IPS-20b (cell line): ENCODE measurements at regions not wholly inside any gene's neighbourhood (a gene's known extent, or its start where the extent isn't known, plus 50 kb on each side); places are given as distances from the start of the nearest gene placed in this dataset.

ENCODE experiments used
- H3K27ac ChIP-seq: one replicate; pipeline ENCODE4 v1.5.1; 2013; ENCODE audit warnings: low read length
- H3K27me3 ChIP-seq: 2 replicates; pipeline ENCODE4 v1.6.1; 2013; ENCODE audit warnings: mild to moderate bottlenecking, low read length, inconsistent platforms; ENCODE audit not compliant: insufficient read depth
- H3K36me3 ChIP-seq: 2 replicates; pipeline ENCODE4 v1.6.1; 2013; ENCODE audit warnings: low read depth, mild to moderate bottlenecking, inconsistent platforms, low read length, moderate library complexity; ENCODE audit not compliant: insufficient read depth
- H3K4me1 ChIP-seq: 2 replicates; pipeline ENCODE4 v1.6.1; 2013; ENCODE audit warnings: mild to moderate bottlenecking, control low read depth, inconsistent platforms, low read length, moderate library complexity; ENCODE audit not compliant: insufficient read depth
- H3K4me3 ChIP-seq: 2 replicates; pipeline ENCODE4 v1.5.1; 2013; ENCODE audit warnings: mild to moderate bottlenecking, low read length, inconsistent platforms
- H3K9ac ChIP-seq: 2 replicates; pipeline ENCODE4 v1.6.1; 2013; ENCODE audit warnings: low read depth, mild to moderate bottlenecking, inconsistent platforms, low read length, moderate library complexity
- H3K9me3 ChIP-seq: 2 replicates; pipeline ENCODE4 v1.6.1; 2013; ENCODE audit warnings: mild to moderate bottlenecking, low read depth, low read length, inconsistent platforms; ENCODE audit not compliant: insufficient read depth

DNA sequence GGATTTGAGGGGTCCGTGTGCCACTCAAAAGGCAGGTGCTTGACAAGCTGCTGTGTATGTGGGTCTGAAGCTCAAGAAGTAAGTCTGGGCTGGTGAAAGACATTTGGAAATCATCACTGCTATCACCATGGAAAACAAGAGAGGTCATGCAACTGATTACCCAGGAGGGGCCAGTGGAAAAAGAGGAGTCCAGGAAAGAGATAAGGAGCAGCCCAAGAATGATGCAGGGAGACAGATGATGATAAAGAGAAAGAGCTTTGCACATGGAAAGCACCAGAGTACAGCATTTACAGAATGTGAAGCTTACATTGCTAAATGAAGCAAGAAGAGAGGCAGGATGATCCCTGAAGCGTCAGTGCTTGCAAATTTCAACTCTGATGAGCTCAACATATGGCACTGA, 203.2 kb downstream of the SETD4 start:
- Histone ChIP-seq H3K9me3 (no peaks in the 10 kb centered on the region), H3K27ac (no peak overlapping the region), H3K4me1 (no peaks in the 10 kb centered on the region), H3K9ac (no peak overlapping the region), H3K27me3 (no peaks in the 10 kb centered on the region), H3K36me3 (no peaks in the 10 kb centered on the region), H3K4me3 (no peak overlapping the region)

DNA sequence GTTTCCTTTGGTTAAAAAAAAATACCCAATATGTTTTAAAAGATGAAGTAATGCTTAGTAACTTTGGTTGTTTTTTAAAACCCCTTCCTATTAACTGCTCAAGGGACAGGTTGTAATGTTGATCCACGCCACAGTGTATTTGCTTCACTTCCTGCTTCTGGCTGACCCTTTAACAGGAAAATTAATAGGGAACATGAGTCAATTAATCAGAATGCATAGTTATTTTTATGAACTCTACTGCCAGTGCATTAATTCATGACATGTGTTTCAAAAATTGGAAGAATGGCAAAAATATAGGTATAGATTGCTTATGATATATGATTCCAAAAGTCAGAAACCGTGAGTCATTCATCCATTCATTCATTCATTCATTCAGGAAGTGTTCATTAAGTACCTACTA, 204.8 kb downstream of the SETD4 start:
- no peak overlapping the region for H3K27ac ChIP-seq
- no peaks in the 10 kb centered on the region for H3K9me3 ChIP-seq
- H3K4me1 ChIP-seq: no peaks in the 10 kb centered on the region
- H3K4me3 ChIP-seq: no peak overlapping the region
- H3K9ac ChIP-seq: no peak overlapping the region
- no peaks in the 10 kb centered on the region for H3K27me3 ChIP-seq
- H3K36me3 ChIP-seq: no peaks in the 10 kb centered on the region

DNA sequence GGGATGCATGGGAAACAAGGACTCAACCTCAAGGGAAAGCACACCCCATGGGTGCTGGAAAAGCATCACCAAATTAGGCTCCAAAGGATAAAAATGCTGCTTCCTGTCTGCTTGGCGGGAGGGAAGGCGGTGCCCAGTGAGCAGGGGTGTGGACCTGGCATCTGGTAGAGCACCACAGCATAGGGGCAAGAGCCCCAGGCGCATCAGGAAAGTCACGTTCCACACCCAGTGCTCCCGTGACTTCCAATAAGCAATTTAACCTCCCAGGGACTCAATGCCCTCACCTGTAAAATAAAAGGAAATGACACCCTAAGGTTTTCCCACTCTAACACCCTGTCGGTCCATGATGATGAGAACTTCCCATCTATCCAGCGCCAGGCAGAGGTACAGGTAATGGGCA, 206.0 kb downstream of the SETD4 start:
- H3K27me3 ChIP-seq: no peaks in the 10 kb centered on the region
- H3K4me3 ChIP-seq: no peak overlapping the region
- H3K27ac ChIP-seq: no peak overlapping the region
- no peaks in the 10 kb centered on the region for H3K36me3 ChIP-seq
- H3K9ac ChIP-seq: no peak overlapping the region
- H3K9me3 ChIP-seq: no peaks in the 10 kb centered on the region
- H3K4me1 ChIP-seq: no peaks in the 10 kb centered on the region

DNA sequence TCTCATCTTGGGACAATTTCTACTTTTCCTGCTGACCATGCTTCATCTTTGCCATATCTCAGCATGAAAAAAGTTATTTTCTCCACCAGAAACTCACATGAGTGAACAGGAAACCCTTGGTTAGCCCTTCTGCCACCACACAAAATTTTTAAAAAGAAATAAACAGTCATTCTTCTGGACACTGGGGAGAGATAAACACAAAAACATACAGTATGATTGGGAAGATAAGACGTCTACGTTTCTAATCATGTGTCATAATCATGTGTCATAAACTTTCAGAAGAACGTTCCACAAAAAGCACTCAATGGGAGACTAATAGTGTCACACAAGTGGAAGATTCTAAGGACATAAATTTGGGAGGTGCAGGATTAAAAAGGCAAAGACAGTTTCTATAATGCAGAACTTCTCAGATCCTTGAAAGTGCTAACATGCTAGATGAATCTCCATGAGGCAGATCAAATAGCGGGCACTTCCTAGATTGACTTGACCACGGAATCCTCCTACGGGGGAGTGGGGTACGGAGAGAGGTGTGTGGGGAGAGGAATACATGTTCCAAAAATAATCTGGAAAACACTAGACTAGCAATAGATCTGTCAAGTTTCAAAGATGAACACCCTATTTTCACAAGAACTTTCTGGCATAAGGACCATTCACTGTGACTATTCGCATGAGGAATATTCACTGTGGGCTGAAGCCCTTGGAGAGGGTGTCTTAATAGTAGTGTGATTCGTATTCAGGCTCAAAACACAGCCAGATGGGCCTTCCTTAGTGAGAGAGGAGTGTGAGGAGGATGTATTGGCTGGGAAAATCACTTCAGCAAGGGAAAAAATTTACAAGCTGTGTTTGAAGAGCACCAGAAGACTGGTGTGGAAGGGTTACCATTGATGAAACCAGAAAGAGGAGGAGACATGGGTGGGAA, 206.7 kb downstream of the SETD4 start:
- Histone ChIP-seq H3K36me3 (no peaks in the 10 kb centered on the region), H3K9me3 (no peaks in the 10 kb centered on the region), H3K27ac (no peak overlapping the region), H3K27me3 (no peaks in the 10 kb centered on the region), H3K4me1 (no peaks in the 10 kb centered on the region), H3K9ac (no peak overlapping the region), H3K4me3 (no peak overlapping the region)

DNA sequence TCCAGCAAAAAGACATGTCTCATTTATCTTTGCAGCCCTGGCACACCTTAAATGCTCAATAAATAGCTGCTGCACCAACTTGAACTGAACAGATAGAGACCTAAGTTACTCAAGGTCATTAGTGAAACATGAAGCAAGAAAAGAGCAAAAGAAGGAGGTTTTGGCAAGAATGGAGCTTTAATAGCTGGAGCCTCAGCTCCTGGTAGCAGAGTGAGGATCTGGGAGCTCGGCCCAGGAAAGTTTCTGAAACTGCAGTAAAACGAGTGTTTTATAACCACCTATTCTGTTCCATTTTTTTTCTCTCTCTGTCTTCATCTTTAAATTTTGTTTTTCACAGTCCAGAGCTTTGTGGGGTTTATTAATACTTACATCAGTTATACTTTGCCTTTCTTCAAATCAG, 207.5 kb downstream of the SETD4 start:
- Histone ChIP-seq H3K36me3 (no peaks in the 10 kb centered on the region), H3K9ac (no peak overlapping the region), H3K27me3 (no peaks in the 10 kb centered on the region), H3K4me1 (no peaks in the 10 kb centered on the region), H3K9me3 (no peaks in the 10 kb centered on the region), H3K4me3 (no peak overlapping the region), H3K27ac (no peak overlapping the region)

DNA sequence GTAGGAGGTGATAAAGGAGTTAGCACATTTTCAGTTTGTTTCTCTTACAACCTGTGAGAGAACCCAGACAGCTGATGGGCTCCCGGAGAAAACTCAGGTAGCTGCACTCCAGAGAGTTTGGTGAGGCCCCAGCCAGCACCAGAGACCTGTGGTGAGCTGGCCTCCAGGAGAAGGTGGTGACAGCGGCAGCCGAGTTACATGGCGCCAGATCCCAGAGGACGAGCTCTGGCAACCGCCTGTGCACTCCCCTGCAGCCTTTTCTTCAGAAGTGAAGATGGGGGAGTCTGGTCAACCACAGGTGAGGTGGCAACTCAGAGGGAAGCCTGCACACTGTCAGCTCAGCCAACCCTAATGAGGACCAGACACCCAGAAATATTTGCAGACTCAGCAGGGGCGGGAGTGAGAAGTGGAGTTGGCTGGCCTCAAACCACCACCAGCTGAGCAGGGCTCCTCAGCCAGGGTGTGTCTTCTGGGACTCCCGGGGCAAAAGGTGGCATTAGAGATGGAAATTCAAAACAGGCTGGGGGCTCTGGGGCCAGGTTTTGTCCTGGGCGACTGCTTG, 209.7 kb downstream of the SETD4 start:
- H3K4me1 ChIP-seq: no peaks in the 10 kb centered on the region
- no peaks in the 10 kb centered on the region for H3K27me3 ChIP-seq
- H3K36me3 ChIP-seq: no peaks in the 10 kb centered on the region
- no peak overlapping the region for H3K4me3 ChIP-seq
- H3K9ac ChIP-seq: no peak overlapping the region
- no peaks in the 10 kb centered on the region for H3K9me3 ChIP-seq
- H3K27ac ChIP-seq: no peak overlapping the region

DNA sequence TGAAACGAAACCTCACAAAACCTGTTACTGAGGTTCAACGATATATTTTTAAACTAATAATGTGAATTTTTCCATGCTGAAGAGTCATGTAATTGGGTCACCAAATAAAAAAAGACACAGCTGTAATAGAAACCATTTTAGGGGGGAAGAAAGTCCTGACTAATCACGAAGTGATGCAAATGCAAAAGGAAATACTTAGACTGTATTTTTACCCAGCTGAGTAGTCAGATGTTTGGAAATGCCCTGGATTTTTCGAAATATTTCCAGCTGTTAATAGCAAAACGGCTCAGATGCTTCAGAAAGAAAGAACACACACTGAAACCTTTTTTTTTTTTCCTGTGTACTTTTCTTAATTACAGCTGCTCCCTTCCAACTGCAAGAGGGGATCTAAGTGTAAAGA, 210.3 kb downstream of the SETD4 start:
- H3K27me3 ChIP-seq: no peaks in the 10 kb centered on the region

DNA sequence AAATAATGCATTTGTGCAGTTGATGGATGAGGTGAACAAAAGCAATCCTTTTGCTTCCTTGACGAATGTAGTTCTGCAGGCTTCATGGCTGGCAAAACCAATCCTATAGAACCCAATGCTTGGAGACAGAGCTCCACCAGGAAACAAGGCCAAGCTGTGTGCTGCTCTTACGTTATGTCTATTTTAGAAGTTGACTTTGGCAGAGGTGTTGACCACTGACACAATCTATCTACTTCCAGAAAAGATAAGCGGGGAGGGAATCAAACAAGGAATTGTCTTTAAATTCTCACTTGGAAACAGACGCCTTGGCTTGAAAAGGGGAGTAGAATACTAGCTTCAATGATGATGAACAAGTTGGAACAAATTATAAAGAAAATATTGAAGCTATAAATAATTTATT, 211.2 kb downstream of the SETD4 start:
- H3K9me3 ChIP-seq: no peaks in the 10 kb centered on the region
- H3K27me3 ChIP-seq: no peaks in the 10 kb centered on the region
- no peaks in the 10 kb centered on the region for H3K36me3 ChIP-seq
- no peak overlapping the region for H3K27ac ChIP-seq
- no peak overlapping the region for H3K9ac ChIP-seq
- H3K4me1 ChIP-seq: no peaks in the 10 kb centered on the region
- no peak overlapping the region for H3K4me3 ChIP-seq

More for the DNA sequence above, 210.3 kb downstream of the SETD4 start:
- H3K9ac ChIP-seq: no peak overlapping the region
- no peaks in the 10 kb centered on the region for H3K36me3 ChIP-seq
- no peaks in the 10 kb centered on the region for H3K9me3 ChIP-seq
- H3K4me1 ChIP-seq: no peaks in the 10 kb centered on the region
- H3K27ac ChIP-seq: no peak overlapping the region
- H3K4me3 ChIP-seq: no peak overlapping the region

DNA sequence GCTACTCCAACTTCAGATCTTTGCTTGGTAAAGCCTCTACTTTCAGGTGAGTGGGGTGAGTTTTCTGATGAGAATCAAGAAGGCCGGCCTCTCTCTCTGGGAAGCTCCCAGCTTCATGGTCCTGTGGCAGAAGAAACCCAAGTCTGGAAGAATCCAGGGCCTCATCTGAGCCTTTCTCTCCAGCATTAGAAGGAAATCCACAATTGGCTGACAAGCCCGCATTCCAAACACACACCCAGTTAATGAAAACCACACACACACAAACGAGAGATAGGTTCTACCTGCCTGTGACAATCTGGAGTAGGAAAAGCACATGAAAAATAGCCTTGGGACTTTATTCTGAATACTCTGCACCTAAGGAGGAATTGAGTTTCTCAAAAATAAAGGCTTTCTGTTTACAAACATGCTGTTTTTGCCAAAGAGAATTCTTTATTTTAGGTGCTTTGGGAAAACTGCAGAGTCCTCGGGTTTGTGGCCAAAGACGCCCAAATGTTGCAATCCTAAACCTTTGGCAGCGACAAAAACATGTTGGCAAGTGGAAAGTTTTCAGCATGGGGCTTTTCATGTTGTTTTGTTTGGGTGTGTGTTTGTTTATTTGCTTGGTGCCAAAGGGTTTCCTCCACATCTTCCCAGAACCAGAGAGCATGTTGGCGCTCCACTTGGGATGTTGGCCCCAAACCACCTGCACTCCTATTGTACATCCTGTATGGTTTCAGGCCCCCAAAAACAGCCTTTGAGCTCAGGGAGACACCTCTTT, 216.2 kb downstream of the SETD4 start:
- H3K4me1 ChIP-seq: no peaks in the 10 kb centered on the region
- H3K36me3 ChIP-seq: no peaks in the 10 kb centered on the region
- H3K27ac ChIP-seq: no peak overlapping the region
- no peaks in the 10 kb centered on the region for H3K27me3 ChIP-seq
- no peaks in the 10 kb centered on the region for H3K9me3 ChIP-seq
- H3K9ac ChIP-seq: no peak overlapping the region
- H3K4me3 ChIP-seq: no peak overlapping the region

DNA sequence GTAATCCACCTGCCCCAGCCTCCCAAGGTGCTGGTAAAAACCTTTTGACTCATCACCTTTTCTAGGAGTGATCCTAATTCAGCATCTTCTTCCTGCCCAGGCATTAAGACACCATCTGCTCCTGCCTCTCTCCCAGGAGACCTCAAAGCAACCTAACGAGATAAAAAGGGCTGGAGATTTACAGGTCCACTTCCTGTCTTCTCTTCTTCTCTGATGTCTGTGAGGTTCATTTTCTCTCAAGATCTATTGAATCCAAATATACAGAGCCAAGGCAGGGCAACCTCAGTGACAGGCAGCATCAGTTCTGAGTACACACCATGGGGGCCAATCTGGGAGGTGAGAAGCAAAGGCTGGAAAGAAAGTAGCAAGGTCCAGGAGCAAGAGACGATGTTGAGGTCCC, 219.4 kb downstream of the SETD4 start:
- Histone ChIP-seq H3K36me3 (no peaks in the 10 kb centered on the region), H3K27ac (no peak overlapping the region), H3K4me1 (no peaks in the 10 kb centered on the region), H3K27me3 (no peaks in the 10 kb centered on the region), H3K9ac (no peak overlapping the region), H3K4me3 (no peak overlapping the region), H3K9me3 (no peaks in the 10 kb centered on the region)

DNA sequence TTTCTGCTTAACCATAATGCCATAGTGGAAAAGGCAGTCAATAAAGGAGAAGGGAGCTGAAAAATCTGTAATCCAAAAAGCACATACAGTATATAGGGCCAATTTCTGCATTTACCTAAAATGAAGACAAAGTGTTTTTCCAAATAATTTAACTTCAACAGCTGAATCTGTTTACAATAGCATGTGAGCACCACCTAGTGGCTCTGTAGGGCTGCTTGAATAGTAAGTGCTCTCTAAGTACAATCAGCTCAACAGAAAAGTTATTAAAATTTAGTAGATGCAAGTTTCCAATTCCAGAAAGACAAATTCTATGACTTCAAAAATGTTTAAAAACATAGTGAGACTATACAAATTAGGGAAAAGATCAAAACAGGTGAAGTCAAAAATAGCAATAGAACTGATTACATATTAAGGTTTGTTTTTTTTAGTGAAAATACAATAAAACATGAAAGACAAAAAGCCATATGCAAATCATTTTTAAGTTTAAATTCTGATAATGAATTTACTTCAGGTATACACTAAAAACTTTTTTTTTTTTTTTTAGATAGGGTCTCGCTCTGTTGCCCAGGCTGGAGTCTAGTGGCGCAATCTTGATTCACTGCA, 220.0 kb downstream of the SETD4 start:
- Histone ChIP-seq H3K27ac (no peak overlapping the region), H3K4me3 (no peak overlapping the region), H3K9me3 (no peaks in the 10 kb centered on the region), H3K36me3 (no peaks in the 10 kb centered on the region), H3K4me1 (no peaks in the 10 kb centered on the region), H3K27me3 (no peaks in the 10 kb centered on the region), H3K9ac (no peak overlapping the region)
